Liver (tissue), 8 donors: ENCODE measurements at regions not wholly inside any gene's neighbourhood (a gene's known extent, or its start where the extent isn't known, plus 50 kb on each side); places are given as distances from the start of the nearest gene placed in this dataset.

Experiments used
- DNase-seq: peaks from one replicate; pipeline ENCODE4 v3.0.0-alpha.2; 2017; ENCODE audit warnings: low spot score
- H3K27ac ChIP-seq, 2 donors: one replicate each; pipeline ENCODE4 v1.7.0; 2013; ENCODE audit warnings: inconsistent platforms in 2 of 2, low read length in 2 of 2, control low read depth in 1 of 2, low read depth in 1 of 2, mild to moderate bottlenecking in 1 of 2
- H3K27me3 ChIP-seq, 4 donors: one replicate each; pipeline versions ENCODE4 v1.6.1 to v1.7.0; 2013; ENCODE audit warnings: low read length in 3 of 4, inconsistent platforms in 1 of 4, mild to moderate bottlenecking in 1 of 4, moderate library complexity in 1 of 4; ENCODE audit not compliant: control insufficient read depth in 4 of 4, insufficient read depth in 4 of 4
- H3K36me3 ChIP-seq, 4 donors: one replicate each; pipeline versions ENCODE4 v1.6.1 to v1.7.0; 2013; ENCODE audit warnings: low read length in 3 of 4, mild to moderate bottlenecking in 3 of 4, low read depth in 1 of 4, moderate library complexity in 1 of 4; ENCODE audit not compliant: control insufficient read depth in 4 of 4, insufficient read depth in 3 of 4
- H3K4me1 ChIP-seq, 4 donors: one replicate each; pipeline versions ENCODE4 v1.6.1 to v1.7.0; 2013; ENCODE audit warnings: low read length in 3 of 4, mild to moderate bottlenecking in 3 of 4, moderate library complexity in 1 of 4; ENCODE audit not compliant: control insufficient read depth in 4 of 4, insufficient read depth in 4 of 4
- H3K4me3 ChIP-seq, 3 donors: one replicate each; pipeline versions ENCODE4 v1.6.1 to v1.7.0; 2013; ENCODE audit warnings: low read length in 3 of 3, control low read depth in 1 of 3, low read depth in 1 of 3, mild to moderate bottlenecking in 1 of 3
- H3K9ac ChIP-seq, 2 donors: one replicate each; pipeline ENCODE4 v1.7.0; 2013; ENCODE audit warnings: low read length in 2 of 2, mild to moderate bottlenecking in 2 of 2, moderate library complexity in 2 of 2, control low read depth in 1 of 2, low read depth in 1 of 2
- H3K9me3 ChIP-seq, 4 donors: one replicate each; pipeline versions ENCODE4 v1.6.1 to v1.7.0; 2013; ENCODE audit warnings: low read length in 3 of 4; ENCODE audit not compliant: control insufficient read depth in 4 of 4
- ATF3 ChIP-seq: IDR thresholded peaks from 2 replicates; pipeline ENCODE4 v1.6.1; 2016; ENCODE audit warnings: antibody characterized with exemption
- CTCF ChIP-seq: fragments of 150-350 bp; IDR thresholded peaks from 2 replicates; pipeline ENCODE4 v1.5.1; 2017; ENCODE audit warnings: improper control_type of control experiment, low read depth, low read length; ENCODE audit not compliant: missing input control
- EGR1 ChIP-seq, 2 donors: IDR thresholded peaks; 2 replicates each; pipeline ENCODE4 v1.6.1; 2016 to 2018; ENCODE audit warnings: antibody characterized with exemption in 2 of 2, low read depth in 2 of 2
- FOXA1 ChIP-seq: IDR thresholded peaks from 2 replicates; pipeline ENCODE4 v1.6.1; 2016; ENCODE audit warnings: antibody characterized with exemption
- FOXA2 ChIP-seq: IDR thresholded peaks from 2 replicates; pipeline ENCODE4 v1.6.1; 2016; ENCODE audit warnings: antibody characterized with exemption
- GABPA ChIP-seq, 2 donors: IDR thresholded peaks in 1 of 2; conservative IDR thresholded peaks in 1 of 2; 2 replicates each; pipeline ENCODE4 v1.6.1; 2016; ENCODE audit warnings: antibody characterized with exemption in 2 of 2, mild to moderate bottlenecking in 1 of 2, moderate library complexity in 1 of 2
- HNF4A ChIP-seq, 2 donors: conservative IDR thresholded peaks; 2 replicates each; pipeline ENCODE4 v1.6.1; 2016; ENCODE audit warnings: antibody characterized with exemption in 2 of 2, mild to moderate bottlenecking in 2 of 2
- HNF4G ChIP-seq: IDR thresholded peaks from 2 replicates; pipeline ENCODE4 v1.6.1; 2016; ENCODE audit warnings: antibody characterized with exemption
- JUND ChIP-seq, 2 donors: IDR thresholded peaks; 2 replicates each; pipeline ENCODE4 v1.6.1; 2016; ENCODE audit warnings: antibody characterized with exemption in 2 of 2
- MAX ChIP-seq: IDR thresholded peaks from 2 replicates; pipeline ENCODE4 v1.6.1; 2016; ENCODE audit warnings: antibody characterized with exemption
- NR2F2 ChIP-seq: IDR thresholded peaks from 2 replicates; pipeline ENCODE4 v1.6.1; 2016; ENCODE audit warnings: antibody characterized with exemption
- RAD21 ChIP-seq, 2 donors: IDR thresholded peaks; 2 replicates each; pipeline ENCODE4 v1.6.1; 2016; ENCODE audit warnings: antibody characterized with exemption in 2 of 2, mild to moderate bottlenecking in 2 of 2
- RXRA ChIP-seq, 2 donors: IDR thresholded peaks; 2 replicates each; pipeline ENCODE4 v1.6.1; 2017 to 2018; ENCODE audit warnings: antibody characterized with exemption in 2 of 2, mild to moderate bottlenecking in 1 of 2
- SP1 ChIP-seq: IDR thresholded peaks from 2 replicates; pipeline ENCODE4 v1.6.1; 2018; ENCODE audit warnings: antibody characterized with exemption, mild to moderate bottlenecking
- TAF1 ChIP-seq: conservative IDR thresholded peaks from 2 replicates; pipeline ENCODE4 v1.6.1; 2016; ENCODE audit warnings: antibody characterized with exemption, mild to moderate bottlenecking
- YY1 ChIP-seq: IDR thresholded peaks from 2 replicates; pipeline ENCODE4 v1.6.1; 2016; ENCODE audit warnings: antibody characterized with exemption, mild to moderate bottlenecking
- WGBS: extraction: QIAGEN DNeasy Blood & Tissue Kit; methylation state at CpG from one replicate; pipeline ENCODE4 v1.1.7; 2013; 5-methylcytosine and 5-hydroxymethylcytosine counted together
- TF ChIP-seq, protein P1 (sequence below): IDR thresholded peaks from 2 replicates; pipeline ENCODE4 v1.6.1; 2016; ENCODE audit warnings: antibody characterized with exemption
- TF ChIP-seq, protein P2 (sequence below): IDR thresholded peaks from 2 replicates; pipeline ENCODE4 v1.6.1; 2016; ENCODE audit warnings: antibody characterized with exemption, mild to moderate bottlenecking
- donor health status: healthy.
- donor health status: healthy.
- donor health status: healthy.
- donor health status: healthy.
- donor health status: healthy.

GRCh38 chr2:196365923-196366322 lies 194.5 kb upstream of the STK17B start (continued):
- TF ChIP-seq CTCF, result no peak
- TF ChIP-seq HNF4A (conservative IDR thresholded peaks at IDR 0.05), result no peak

GRCh38 chr2:196367633-196368032 lies 196.3 kb upstream of the STK17B start:
- 96% methylated on average over 4 of the region's 4 CpGs for WGBS
- H3K9ac ChIP-seq, result no peak overlapping the region
- no peak overlapping the region for H3K4me3 ChIP-seq
- H3K27me3 ChIP-seq, result no peaks in the 10 kb centered on the region
- no peaks in the 10 kb centered on the region for H3K4me1 ChIP-seq
- DNase-seq, result no peak
- H3K9me3 ChIP-seq, result no peaks in the 10 kb centered on the region
- no peaks in the 10 kb centered on the region for H3K36me3 ChIP-seq
- TF ChIP-seq SP1, result no peak
- no peak for TF ChIP-seq FOXA1
- no peak for TF ChIP-seq YY1
- no peak for TF ChIP-seq ATF3
- TF ChIP-seq RXRA (IDR thresholded peaks at IDR 0.05), result no peak
- TF ChIP-seq FOXA2, result no peak
- no peak for TF ChIP-seq EGR1 (IDR thresholded peaks at IDR 0.05; ENCODE audit: low read depth in 2 of 2)
- no peak for TF ChIP-seq CTCF
- no peak for TF ChIP-seq GABPA (IDR thresholded peaks at IDR 0.05 in 1 of 2, conservative IDR thresholded peaks at IDR 0.05 in 1 of 2)
- TF ChIP-seq TAF1, result no peak
- TF ChIP-seq HNF4G, result no peak
- TF ChIP-seq, protein P1, sequence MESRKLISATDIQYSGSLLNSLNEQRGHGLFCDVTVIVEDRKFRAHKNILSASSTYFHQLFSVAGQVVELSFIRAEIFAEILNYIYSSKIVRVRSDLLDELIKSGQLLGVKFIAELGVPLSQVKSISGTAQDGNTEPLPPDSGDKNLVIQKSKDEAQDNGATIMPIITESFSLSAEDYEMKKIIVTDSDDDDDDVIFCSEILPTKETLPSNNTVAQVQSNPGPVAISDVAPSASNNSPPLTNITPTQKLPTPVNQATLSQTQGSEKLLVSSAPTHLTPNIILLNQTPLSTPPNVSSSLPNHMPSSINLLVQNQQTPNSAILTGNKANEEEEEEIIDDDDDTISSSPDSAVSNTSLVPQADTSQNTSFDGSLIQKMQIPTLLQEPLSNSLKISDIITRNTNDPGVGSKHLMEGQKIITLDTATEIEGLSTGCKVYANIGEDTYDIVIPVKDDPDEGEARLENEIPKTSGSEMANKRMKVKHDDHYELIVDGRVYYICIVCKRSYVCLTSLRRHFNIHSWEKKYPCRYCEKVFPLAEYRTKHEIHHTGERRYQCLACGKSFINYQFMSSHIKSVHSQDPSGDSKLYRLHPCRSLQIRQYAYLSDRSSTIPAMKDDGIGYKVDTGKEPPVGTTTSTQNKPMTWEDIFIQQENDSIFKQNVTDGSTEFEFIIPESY, result no peak
- TF ChIP-seq NR2F2, result no peak
- TF ChIP-seq HNF4A (conservative IDR thresholded peaks at IDR 0.05), result no peak
- TF ChIP-seq JUND (IDR thresholded peaks at IDR 0.05), result no peak
- no peak for TF ChIP-seq MAX
- TF ChIP-seq RAD21 (IDR thresholded peaks at IDR 0.05), result no peak
- TF ChIP-seq, protein P2, sequence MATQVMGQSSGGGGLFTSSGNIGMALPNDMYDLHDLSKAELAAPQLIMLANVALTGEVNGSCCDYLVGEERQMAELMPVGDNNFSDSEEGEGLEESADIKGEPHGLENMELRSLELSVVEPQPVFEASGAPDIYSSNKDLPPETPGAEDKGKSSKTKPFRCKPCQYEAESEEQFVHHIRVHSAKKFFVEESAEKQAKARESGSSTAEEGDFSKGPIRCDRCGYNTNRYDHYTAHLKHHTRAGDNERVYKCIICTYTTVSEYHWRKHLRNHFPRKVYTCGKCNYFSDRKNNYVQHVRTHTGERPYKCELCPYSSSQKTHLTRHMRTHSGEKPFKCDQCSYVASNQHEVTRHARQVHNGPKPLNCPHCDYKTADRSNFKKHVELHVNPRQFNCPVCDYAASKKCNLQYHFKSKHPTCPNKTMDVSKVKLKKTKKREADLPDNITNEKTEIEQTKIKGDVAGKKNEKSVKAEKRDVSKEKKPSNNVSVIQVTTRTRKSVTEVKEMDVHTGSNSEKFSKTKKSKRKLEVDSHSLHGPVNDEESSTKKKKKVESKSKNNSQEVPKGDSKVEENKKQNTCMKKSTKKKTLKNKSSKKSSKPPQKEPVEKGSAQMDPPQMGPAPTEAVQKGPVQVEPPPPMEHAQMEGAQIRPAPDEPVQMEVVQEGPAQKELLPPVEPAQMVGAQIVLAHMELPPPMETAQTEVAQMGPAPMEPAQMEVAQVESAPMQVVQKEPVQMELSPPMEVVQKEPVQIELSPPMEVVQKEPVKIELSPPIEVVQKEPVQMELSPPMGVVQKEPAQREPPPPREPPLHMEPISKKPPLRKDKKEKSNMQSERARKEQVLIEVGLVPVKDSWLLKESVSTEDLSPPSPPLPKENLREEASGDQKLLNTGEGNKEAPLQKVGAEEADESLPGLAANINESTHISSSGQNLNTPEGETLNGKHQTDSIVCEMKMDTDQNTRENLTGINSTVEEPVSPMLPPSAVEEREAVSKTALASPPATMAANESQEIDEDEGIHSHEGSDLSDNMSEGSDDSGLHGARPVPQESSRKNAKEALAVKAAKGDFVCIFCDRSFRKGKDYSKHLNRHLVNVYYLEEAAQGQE, result no peak
- no peak overlapping the region for H3K27ac ChIP-seq
